ENCODE measurements at regions not wholly inside any gene's neighbourhood (a gene's known extent, or its start where the extent isn't known, plus 50 kb on each side); places are given as distances from the start of the nearest gene placed in this dataset.

GRCh38 chr6:123715006-123715863 is 78.5 kb upstream of the TRDN start:
- no peak for TF ChIP-seq PPARA (CRISPR knock-in tag; IDR thresholded peaks at IDR 0.05; ENCODE audit: borderline replicate concordance)
- TF ChIP-seq SNAI2 (CRISPR knock-in tag; IDR thresholded peaks at IDR 0.05) = no peak
- peak; percentile 78 for ATAC-seq

DNA sequence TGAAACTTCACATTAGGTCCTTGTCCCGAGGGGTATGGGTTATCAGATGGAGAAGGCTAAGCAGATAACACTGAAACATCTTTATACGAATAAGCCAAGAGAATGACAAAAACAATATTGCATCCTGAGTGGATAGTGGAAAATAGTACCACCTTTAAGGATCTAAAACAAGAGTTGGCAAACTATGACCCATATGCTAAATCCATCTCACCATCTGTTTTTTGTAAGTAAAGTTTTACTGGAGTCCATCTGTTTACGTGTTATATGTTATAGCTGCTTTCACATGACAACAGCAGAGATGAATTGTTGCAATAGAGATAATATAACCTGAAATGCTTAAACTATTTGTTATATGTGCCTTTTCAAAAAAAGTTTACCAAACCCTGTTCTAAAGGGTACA is 76.1 kb upstream of the TRDN start:
- ATAC-seq = no peak
- TF ChIP-seq, protein P1, sequence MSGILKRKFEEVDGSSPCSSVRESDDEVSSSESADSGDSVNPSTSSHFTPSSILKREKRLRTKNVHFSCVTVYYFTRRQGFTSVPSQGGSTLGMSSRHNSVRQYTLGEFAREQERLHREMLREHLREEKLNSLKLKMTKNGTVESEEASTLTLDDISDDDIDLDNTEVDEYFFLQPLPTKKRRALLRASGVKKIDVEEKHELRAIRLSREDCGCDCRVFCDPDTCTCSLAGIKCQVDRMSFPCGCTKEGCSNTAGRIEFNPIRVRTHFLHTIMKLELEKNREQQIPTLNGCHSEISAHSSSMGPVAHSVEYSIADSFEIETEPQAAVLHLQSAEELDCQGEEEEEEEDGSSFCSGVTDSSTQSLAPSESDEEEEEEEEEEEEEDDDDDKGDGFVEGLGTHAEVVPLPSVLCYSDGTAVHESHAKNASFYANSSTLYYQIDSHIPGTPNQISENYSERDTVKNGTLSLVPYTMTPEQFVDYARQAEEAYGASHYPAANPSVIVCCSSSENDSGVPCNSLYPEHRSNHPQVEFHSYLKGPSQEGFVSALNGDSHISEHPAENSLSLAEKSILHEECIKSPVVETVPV (CRISPR knock-in tag; IDR thresholded peaks at IDR 0.05) = no peak
- TF ChIP-seq RARB (CRISPR knock-in tag; IDR thresholded peaks at IDR 0.05) = no peak
- TF ChIP-seq ISL1 (CRISPR knock-in tag; IDR thresholded peaks at IDR 0.05) = no peak
- TF ChIP-seq CSDC2 (CRISPR knock-in tag; IDR thresholded peaks at IDR 0.05) = no peak
- TF ChIP-seq, protein P2, sequence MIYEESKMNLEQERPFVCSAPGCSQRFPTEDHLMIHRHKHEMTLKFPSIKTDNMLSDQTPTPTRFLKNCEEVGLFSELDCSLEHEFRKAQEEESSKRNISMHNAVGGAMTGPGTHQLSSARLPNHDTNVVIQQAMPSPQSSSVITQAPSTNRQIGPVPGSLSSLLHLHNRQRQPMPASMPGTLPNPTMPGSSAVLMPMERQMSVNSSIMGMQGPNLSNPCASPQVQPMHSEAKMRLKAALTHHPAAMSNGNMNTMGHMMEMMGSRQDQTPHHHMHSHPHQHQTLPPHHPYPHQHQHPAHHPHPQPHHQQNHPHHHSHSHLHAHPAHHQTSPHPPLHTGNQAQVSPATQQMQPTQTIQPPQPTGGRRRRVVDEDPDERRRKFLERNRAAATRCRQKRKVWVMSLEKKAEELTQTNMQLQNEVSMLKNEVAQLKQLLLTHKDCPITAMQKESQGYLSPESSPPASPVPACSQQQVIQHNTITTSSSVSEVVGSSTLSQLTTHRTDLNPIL (CRISPR knock-in tag; IDR thresholded peaks at IDR 0.05; ENCODE audit: low read depth) = no peak
- TF ChIP-seq ARNTL (CRISPR knock-in tag; IDR thresholded peaks at IDR 0.05; ENCODE audit: borderline replicate concordance, low read depth) = no peak
- no peak for TF ChIP-seq TCF4 (CRISPR knock-in tag; IDR thresholded peaks at IDR 0.05; ENCODE audit: borderline replicate concordance)
- TF ChIP-seq BACH2 (CRISPR knock-in tag; IDR thresholded peaks at IDR 0.05; ENCODE audit: borderline replicate concordance) = no peak
- TF ChIP-seq GLIS3 (CRISPR knock-in tag; IDR thresholded peaks at IDR 0.05) = no peak
- TF ChIP-seq ZFP3 (CRISPR knock-in tag; IDR thresholded peaks at IDR 0.05) = no peak
- TF ChIP-seq ESRRG (CRISPR knock-in tag; IDR thresholded peaks at IDR 0.05) = no peak
- TF ChIP-seq SNAI2 (CRISPR knock-in tag; IDR thresholded peaks at IDR 0.05) = no peak
- TF ChIP-seq ZC3H10 (CRISPR knock-in tag; IDR thresholded peaks at IDR 0.05) = no peak

DNA sequence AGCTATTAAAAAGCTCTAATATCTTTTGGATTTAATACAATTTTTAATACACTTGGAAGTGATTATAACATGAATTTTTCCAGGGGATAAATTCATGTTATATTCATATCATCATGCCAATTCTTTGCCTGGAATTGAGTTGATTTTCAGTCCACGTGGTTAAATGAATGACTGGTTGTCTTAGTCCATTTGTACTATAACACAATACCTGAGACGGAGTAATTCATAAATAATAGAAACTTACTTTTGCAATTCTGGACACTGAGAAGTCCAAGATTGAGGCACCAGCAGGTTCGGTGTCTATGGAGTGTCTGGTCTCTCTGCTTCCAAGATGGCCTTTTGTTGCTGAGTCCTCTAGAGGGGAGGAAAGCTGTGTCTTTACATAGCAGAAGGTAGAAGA is 66.2 kb upstream of the TRDN start:
- TF ChIP-seq PPARA (CRISPR knock-in tag; IDR thresholded peaks at IDR 0.05; ENCODE audit: borderline replicate concordance) (no peak), RARB (CRISPR knock-in tag; IDR thresholded peaks at IDR 0.05) (no peak), SNAI2 (CRISPR knock-in tag; IDR thresholded peaks at IDR 0.05) (no peak), TCF4 (CRISPR knock-in tag; IDR thresholded peaks at IDR 0.05; ENCODE audit: borderline replicate concordance) (no peak), CSDC2 (CRISPR knock-in tag; IDR thresholded peaks at IDR 0.05) (no peak), ARNTL (CRISPR knock-in tag; IDR thresholded peaks at IDR 0.05; ENCODE audit: borderline replicate concordance, low read depth) (no peak), ZNF565 (CRISPR knock-in tag; conservative IDR thresholded peaks at IDR 0.05; ENCODE audit: low read depth) (no peak), ZFP3 (CRISPR knock-in tag; IDR thresholded peaks at IDR 0.05) (no peak), BACH2 (CRISPR knock-in tag; IDR thresholded peaks at IDR 0.05; ENCODE audit: borderline replicate concordance) (no peak), ZNF70 (CRISPR knock-in tag; IDR thresholded peaks at IDR 0.05) (no peak), ESRRG (CRISPR knock-in tag; IDR thresholded peaks at IDR 0.05) (no peak), OSR1 (CRISPR knock-in tag; IDR thresholded peaks at IDR 0.05) (no peak), GLIS3 (CRISPR knock-in tag; IDR thresholded peaks at IDR 0.05) (no peak), ZC3H10 (CRISPR knock-in tag; IDR thresholded peaks at IDR 0.05) (no peak)
- TF ChIP-seq, protein P3, sequence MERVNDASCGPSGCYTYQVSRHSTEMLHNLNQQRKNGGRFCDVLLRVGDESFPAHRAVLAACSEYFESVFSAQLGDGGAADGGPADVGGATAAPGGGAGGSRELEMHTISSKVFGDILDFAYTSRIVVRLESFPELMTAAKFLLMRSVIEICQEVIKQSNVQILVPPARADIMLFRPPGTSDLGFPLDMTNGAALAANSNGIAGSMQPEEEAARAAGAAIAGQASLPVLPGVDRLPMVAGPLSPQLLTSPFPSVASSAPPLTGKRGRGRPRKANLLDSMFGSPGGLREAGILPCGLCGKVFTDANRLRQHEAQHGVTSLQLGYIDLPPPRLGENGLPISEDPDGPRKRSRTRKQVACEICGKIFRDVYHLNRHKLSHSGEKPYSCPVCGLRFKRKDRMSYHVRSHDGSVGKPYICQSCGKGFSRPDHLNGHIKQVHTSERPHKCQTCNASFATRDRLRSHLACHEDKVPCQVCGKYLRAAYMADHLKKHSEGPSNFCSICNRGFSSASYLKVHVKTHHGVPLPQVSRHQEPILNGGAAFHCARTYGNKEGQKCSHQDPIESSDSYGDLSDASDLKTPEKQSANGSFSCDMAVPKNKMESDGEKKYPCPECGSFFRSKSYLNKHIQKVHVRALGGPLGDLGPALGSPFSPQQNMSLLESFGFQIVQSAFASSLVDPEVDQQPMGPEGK (CRISPR knock-in tag; IDR thresholded peaks at IDR 0.05; ENCODE audit: borderline replicate concordance) = no peak
- TF ChIP-seq, protein P4, sequence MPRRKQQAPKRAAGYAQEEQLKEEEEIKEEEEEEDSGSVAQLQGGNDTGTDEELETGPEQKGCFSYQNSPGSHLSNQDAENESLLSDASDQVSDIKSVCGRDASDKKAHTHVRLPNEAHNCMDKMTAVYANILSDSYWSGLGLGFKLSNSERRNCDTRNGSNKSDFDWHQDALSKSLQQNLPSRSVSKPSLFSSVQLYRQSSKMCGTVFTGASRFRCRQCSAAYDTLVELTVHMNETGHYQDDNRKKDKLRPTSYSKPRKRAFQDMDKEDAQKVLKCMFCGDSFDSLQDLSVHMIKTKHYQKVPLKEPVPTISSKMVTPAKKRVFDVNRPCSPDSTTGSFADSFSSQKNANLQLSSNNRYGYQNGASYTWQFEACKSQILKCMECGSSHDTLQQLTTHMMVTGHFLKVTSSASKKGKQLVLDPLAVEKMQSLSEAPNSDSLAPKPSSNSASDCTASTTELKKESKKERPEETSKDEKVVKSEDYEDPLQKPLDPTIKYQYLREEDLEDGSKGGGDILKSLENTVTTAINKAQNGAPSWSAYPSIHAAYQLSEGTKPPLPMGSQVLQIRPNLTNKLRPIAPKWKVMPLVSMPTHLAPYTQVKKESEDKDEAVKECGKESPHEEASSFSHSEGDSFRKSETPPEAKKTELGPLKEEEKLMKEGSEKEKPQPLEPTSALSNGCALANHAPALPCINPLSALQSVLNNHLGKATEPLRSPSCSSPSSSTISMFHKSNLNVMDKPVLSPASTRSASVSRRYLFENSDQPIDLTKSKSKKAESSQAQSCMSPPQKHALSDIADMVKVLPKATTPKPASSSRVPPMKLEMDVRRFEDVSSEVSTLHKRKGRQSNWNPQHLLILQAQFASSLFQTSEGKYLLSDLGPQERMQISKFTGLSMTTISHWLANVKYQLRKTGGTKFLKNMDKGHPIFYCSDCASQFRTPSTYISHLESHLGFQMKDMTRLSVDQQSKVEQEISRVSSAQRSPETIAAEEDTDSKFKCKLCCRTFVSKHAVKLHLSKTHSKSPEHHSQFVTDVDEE (CRISPR knock-in tag; IDR thresholded peaks at IDR 0.05) = no peak
- TF ChIP-seq, protein P2 (CRISPR knock-in tag; IDR thresholded peaks at IDR 0.05; ENCODE audit: low read depth) = no peak
- no peak for ATAC-seq

Data from SK-N-SH treated with all-trans-retinoic acid at 6 μM for 48 hours (cell line).